ENCODE measurements at regions not wholly inside any gene's neighbourhood (a gene's known extent, or its start where the extent isn't known, plus 50 kb on each side); places are given as distances from the start of the nearest gene placed in this dataset.
A peak's percentile ranks its signal among the peaks of the same experiment; 100 is the strongest.

GRCh38 chrX:10945498-10945897 lies 165.6 kb upstream of the HCCS start:
- H3K4me3 ChIP-seq (ENCODE audit: low read depth, low read length): no peak overlapping the region
- DNase-seq (ENCODE audit: low read depth): no peak
- no peak for TF ChIP-seq CTCF (IDR thresholded peaks at IDR 0.05; ENCODE audit: insufficient read depth, low read depth, low read length, missing control alignments)

GRCh38 chrX:10949541-10949940 lies 161.6 kb upstream of the HCCS start:
- no peak overlapping the region for H3K4me3 ChIP-seq (ENCODE audit: low read depth, low read length)
- DNase-seq (ENCODE audit: low read depth): no peak
- TF ChIP-seq CTCF (IDR thresholded peaks at IDR 0.05; ENCODE audit: insufficient read depth, low read depth, low read length, missing control alignments): no peak

GRCh38 chrX:10952619-10953018 lies 158.5 kb upstream of the HCCS start:
- DNase-seq (ENCODE audit: low read depth): peak; percentile 5
- TF ChIP-seq CTCF (IDR thresholded peaks at IDR 0.05; ENCODE audit: insufficient read depth, low read depth, low read length, missing control alignments): no peak
- H3K4me3 ChIP-seq (ENCODE audit: low read depth, low read length): no peak overlapping the region

GRCh38 chrX:10965174-10965798 lies 145.8 kb upstream of the HCCS start:
- DNase-seq (ENCODE audit: low read depth): no peak
- H3K4me3 ChIP-seq (ENCODE audit: low read depth, low read length): no peak overlapping the region
- TF ChIP-seq CTCF (IDR thresholded peaks at IDR 0.05; ENCODE audit: insufficient read depth, low read depth, low read length, missing control alignments): no peak

GRCh38 chrX:10966057-10966456 lies 145.1 kb upstream of the HCCS start:
- TF ChIP-seq CTCF (IDR thresholded peaks at IDR 0.05; ENCODE audit: insufficient read depth, low read depth, low read length, missing control alignments): no peak
- no peak overlapping the region for H3K4me3 ChIP-seq (ENCODE audit: low read depth, low read length)
- DNase-seq (ENCODE audit: low read depth): no peak

- DNase-seq (ENCODE audit: low read depth): no peak
- no peak overlapping the region for H3K4me3 ChIP-seq (ENCODE audit: low read depth, low read length)
- TF ChIP-seq CTCF (IDR thresholded peaks at IDR 0.05; ENCODE audit: insufficient read depth, low read depth, low read length, missing control alignments): no peak
Measured at GRCh38 chrX:10971176-10971575, 140.0 kb upstream of the HCCS start.

GRCh38 chrX:10971759-10972158 lies 139.4 kb upstream of the HCCS start:
- no peak overlapping the region for H3K4me3 ChIP-seq (ENCODE audit: low read depth, low read length)
- DNase-seq (ENCODE audit: low read depth): no peak
- TF ChIP-seq CTCF (IDR thresholded peaks at IDR 0.05; ENCODE audit: insufficient read depth, low read depth, low read length, missing control alignments): no peak

Measured in GM12865 (cell line).